ENCODE measurements at regions not wholly inside any gene's neighbourhood (a gene's known extent, or its start where the extent isn't known, plus 50 kb on each side); places are given as distances from the start of the nearest gene placed in this dataset.

- TF ChIP-seq CTCF (IDR thresholded peaks at IDR 0.05) (no peak), EP300 (IDR thresholded peaks at IDR 0.05) (no peak)
Measured at GRCh38 chr6:163726037-163726695, 311.6 kb downstream of the QKI start.

Data from tibial nerve (tissue), 4 donors.